GM23248 (cell line): ENCODE measurements at regions not wholly inside any gene's neighbourhood (a gene's known extent, or its start where the extent isn't known, plus 50 kb on each side); places are given as distances from the start of the nearest gene placed in this dataset.

Experiments
- DNase-seq: peaks from one replicate; pipeline ENCODE4 v3.0.0-alpha.2; 2015
- H2AFZ ChIP-seq: fragments of 200-600 bp; sonication (generic); 2 replicates; pipeline ENCODE4 v1.6.1; 2016; ENCODE audit warnings: antibody characterized with exemption
- H3F3A ChIP-seq: fragments of 200-600 bp; sonication (generic); 2 replicates; pipeline ENCODE4 v1.6.1; 2016; ENCODE audit warnings: mild to moderate bottlenecking, antibody characterized with exemption, mixed run types; ENCODE audit not compliant: insufficient read depth
- H3K27ac ChIP-seq: fragments of 200-600 bp; sonication (generic); 2 replicates; pipeline ENCODE4 v1.5.1; 2016; ENCODE audit warnings: mild to moderate bottlenecking
- H3K27me3 ChIP-seq: fragments of 200-600 bp; sonication (generic); replicated peaks from 2 replicates; pipeline ENCODE4 v1.6.1; 2016; ENCODE audit warnings: mild to moderate bottlenecking; ENCODE audit not compliant: insufficient read depth
- H3K36me3 ChIP-seq: fragments of 200-600 bp; sonication (generic); 2 replicates; pipeline ENCODE4 v1.6.1; 2016; ENCODE audit warnings: low read depth, mild to moderate bottlenecking
- H3K4me1 ChIP-seq: fragments of 200-600 bp; sonication (generic); 2 replicates; pipeline ENCODE4 v1.6.1; 2016; ENCODE audit warnings: mild to moderate bottlenecking; ENCODE audit not compliant: insufficient read depth
- H3K4me2 ChIP-seq: fragments of 200-600 bp; sonication (generic); one replicate; pipeline ENCODE4 v1.6.1; 2016; ENCODE audit warnings: mild to moderate bottlenecking; ENCODE audit not compliant: unreplicated experiment
- H3K4me3 ChIP-seq: fragments of 200-600 bp; sonication (generic); 2 replicates; pipeline ENCODE4 v1.5.1; 2016; ENCODE audit warnings: mild to moderate bottlenecking
- H3K79me2 ChIP-seq: fragments of 200-600 bp; sonication (generic); 2 replicates; pipeline ENCODE4 v1.6.1; 2016; ENCODE audit warnings: mild to moderate bottlenecking; ENCODE audit not compliant: insufficient read depth
- H3K9ac ChIP-seq: fragments of 200-600 bp; sonication (generic); 2 replicates; pipeline ENCODE4 v1.6.1; 2016; ENCODE audit warnings: mild to moderate bottlenecking
- H3K9me2 ChIP-seq: fragments of 200-600 bp; sonication (generic); 2 replicates; pipeline ENCODE4 v1.6.1; 2016; ENCODE audit warnings: mixed run types, mild to moderate bottlenecking, moderate library complexity; ENCODE audit not compliant: insufficient read depth
- H3K9me3 ChIP-seq: fragments of 200-600 bp; sonication (generic); one replicate; pipeline ENCODE4 v1.6.1; 2017; ENCODE audit warnings: low read depth
- H4K20me1 ChIP-seq: fragments of 200-600 bp; sonication (generic); 2 replicates; pipeline ENCODE4 v1.6.0; 2016; ENCODE audit not compliant: insufficient read depth
- EZH2 ChIP-seq: fragments of 200-600 bp; sonication (generic); IDR thresholded peaks from 2 replicates; pipeline ENCODE4 v1.6.1; 2018; ENCODE audit warnings: antibody characterized with exemption, mild to moderate bottlenecking; ENCODE audit not compliant: insufficient read depth, poor library complexity, severe bottlenecking
- EZH2phosphoT487 ChIP-seq: fragments of 200-600 bp; sonication (generic); IDR thresholded peaks from 2 replicates; pipeline ENCODE4 v1.6.1; 2018; ENCODE audit warnings: antibody characterized with exemption, moderate library complexity, mild to moderate bottlenecking, low read depth; ENCODE audit not compliant: insufficient read depth
- WGBS, 2 experiments: methylation state at CpG; one replicate each; pipeline ENCODE4 v1.1.6; 2015 to 2017; ENCODE audit warnings: low lambda C conversion rate in 2 of 2, low coverage in 1 of 2; ENCODE audit errors: missing lambda C conversion rate in 2 of 2; 5-methylcytosine and 5-hydroxymethylcytosine counted together
- in situ Hi-C: fragments of 300-500 bp; cut with MboI; formaldehyde crosslinking; loops from 2 replicates; pipeline ENCODE4 v1.15.0; 2020

- Histone ChIP-seq H3F3A (no peaks in the 10 kb centered on the region), H3K4me2 (no peak overlapping the region), H3K9me2 (no peaks in the 10 kb centered on the region), H3K27me3 (no peaks in the 10 kb centered on the region), H3K27ac (no peak overlapping the region), H3K9ac (no peak overlapping the region), H4K20me1 (no peaks in the 10 kb centered on the region), H3K4me1 (no peaks in the 10 kb centered on the region), H3K79me2 (no peaks in the 10 kb centered on the region), H2AFZ (no peak overlapping the region), H3K9me3 (no peaks in the 10 kb centered on the region), H3K4me3 (no peak overlapping the region), H3K36me3 (no peaks in the 10 kb centered on the region)
- WGBS, 2 experiments, result 7 to 8% methylated on average over 3 of the region's 3 CpGs
- TF ChIP-seq EZH2phosphoT487 (no peak), EZH2 (no peak)
- in situ Hi-C loops, result no loop called here
- DNase-seq, result no peak
Observed at GRCh38 chr11:97607291-97608000, 1217.6 kb downstream of the JRKL start.

GRCh38 chr11:97610000-97610399, 1220.2 kb downstream of the JRKL start:
- no peak overlapping the region for H3K27ac ChIP-seq
- H2AFZ ChIP-seq, result no peak overlapping the region
- no peak overlapping the region for H3K4me2 ChIP-seq
- DNase-seq, result peak; percentile 0
- no peaks in the 10 kb centered on the region for H3K36me3 ChIP-seq
- no peaks in the 10 kb centered on the region for H3K9me2 ChIP-seq
- no peaks in the 10 kb centered on the region for H3K9me3 ChIP-seq
- no peaks in the 10 kb centered on the region for H3K79me2 ChIP-seq
- H3K9ac ChIP-seq, result no peak overlapping the region
- in situ Hi-C loops, result no loop called here
- TF ChIP-seq EZH2phosphoT487 (no peak), EZH2 (no peak)
- H3F3A ChIP-seq, result no peaks in the 10 kb centered on the region
- no peaks in the 10 kb centered on the region for H4K20me1 ChIP-seq
- no peaks in the 10 kb centered on the region for H3K4me1 ChIP-seq
- no peaks in the 10 kb centered on the region for H3K27me3 ChIP-seq
- 8 to 12% methylated on average over 4 of the region's 4 CpGs for WGBS, 2 experiments
- H3K4me3 ChIP-seq, result no peak overlapping the region

- no peak for DNase-seq
- WGBS, 2 experiments, result 27 to 36% methylated on average over 5 of the region's 5 CpGs
- Histone ChIP-seq H3K36me3 (no peaks in the 10 kb centered on the region), H3K4me3 (no peak overlapping the region), H3F3A (no peaks in the 10 kb centered on the region), H2AFZ (no peak overlapping the region), H3K27ac (no peak overlapping the region), H3K4me1 (no peaks in the 10 kb centered on the region), H3K9me3 (no peaks in the 10 kb centered on the region), H3K27me3 (no peaks in the 10 kb centered on the region), H3K9ac (no peak overlapping the region), H3K79me2 (no peaks in the 10 kb centered on the region), H3K9me2 (no peaks in the 10 kb centered on the region), H4K20me1 (no peaks in the 10 kb centered on the region), H3K4me2 (no peak overlapping the region)
- no peak for TF ChIP-seq EZH2
- TF ChIP-seq EZH2phosphoT487, result no peak
- in situ Hi-C loops, result no loop called here
Observed at GRCh38 chr11:97610854-97611253, 1221.0 kb downstream of the JRKL start.

- Histone ChIP-seq H4K20me1 (no peaks in the 10 kb centered on the region), H3K36me3 (no peaks in the 10 kb centered on the region), H3K9ac (no peak overlapping the region), H3K27ac (no peak overlapping the region), H3K27me3 (no peaks in the 10 kb centered on the region), H3K79me2 (no peaks in the 10 kb centered on the region), H3F3A (no peaks in the 10 kb centered on the region), H3K9me3 (no peaks in the 10 kb centered on the region), H3K9me2 (no peaks in the 10 kb centered on the region), H3K4me2 (no peak overlapping the region), H2AFZ (no peak overlapping the region), H3K4me3 (no peak overlapping the region), H3K4me1 (no peaks in the 10 kb centered on the region)
- TF ChIP-seq EZH2phosphoT487, result no peak
- TF ChIP-seq EZH2, result no peak
- 45 to 47% methylated on average over 10 of the region's 10 CpGs for WGBS, 2 experiments
- in situ Hi-C loops, result no loop called here
- no peak for DNase-seq
Observed at GRCh38 chr11:97611345-97611744, 1221.5 kb downstream of the JRKL start.

GRCh38 chr11:97614606-97615005, 1224.8 kb downstream of the JRKL start:
- Histone ChIP-seq H3K27me3 (no peaks in the 10 kb centered on the region), H3K9me2 (no peaks in the 10 kb centered on the region), H3K36me3 (no peaks in the 10 kb centered on the region), H3K4me1 (no peaks in the 10 kb centered on the region), H3K27ac (no peak overlapping the region), H4K20me1 (no peaks in the 10 kb centered on the region), H3K79me2 (no peaks in the 10 kb centered on the region), H3K9ac (no peak overlapping the region), H3K4me2 (no peak overlapping the region), H3K9me3 (no peaks in the 10 kb centered on the region), H3F3A (no peaks in the 10 kb centered on the region), H3K4me3 (no peak overlapping the region), H2AFZ (no peak overlapping the region)
- DNase-seq, result no peak
- in situ Hi-C loops, result no loop called here
- TF ChIP-seq EZH2phosphoT487, result no peak
- no peak for TF ChIP-seq EZH2
- 1 to 7% methylated on average over 3 of the region's 3 CpGs for WGBS, 2 experiments
